Stomach (tissue), 8 donors: ENCODE measurements at regions not wholly inside any gene's neighbourhood (a gene's known extent, or its start where the extent isn't known, plus 50 kb on each side); places are given as distances from the start of the nearest gene placed in this dataset.

ENCODE experiments used
- DNase-seq, 2 donors: peaks; one replicate each; pipeline versions ENCODE4 v3.0.0 to v3.0.0-alpha.2; 2013 to 2019
- H3K27ac ChIP-seq, 5 donors: fragments of 200-600 bp in 4 of 5; sonication (generic) in 4 of 5; one replicate each; pipeline ENCODE4 v1.5.1; 2013 to 2019; ENCODE audit warnings: mild to moderate bottlenecking in 1 of 5, moderate library complexity in 1 of 5
- H3K27me3 ChIP-seq, 3 donors: fragments of 200-600 bp; sonication (generic); one replicate each; pipeline ENCODE4 v1.5.1; 2017 to 2019; ENCODE audit warnings: mixed run types in 1 of 3
- H3K36me3 ChIP-seq, 4 donors: fragments of 200-600 bp; sonication (generic); 1 replicate in 3 of 4; 2 replicates in 1 of 4; pipeline ENCODE4 v1.5.1; 2016 to 2019
- H3K4me1 ChIP-seq, 4 donors: fragments of 200-600 bp; sonication (generic); one replicate each; pipeline ENCODE4 v1.5.1; 2016 to 2019
- H3K4me3 ChIP-seq, 4 donors: fragments of 200-600 bp; sonication (generic) in 3 of 4; one replicate each; pipeline ENCODE4 v1.5.1; 2016 to 2019; ENCODE audit warnings: mild to moderate bottlenecking in 1 of 4
- H3K9me3 ChIP-seq, 4 donors: fragments of 200-600 bp; sonication (generic); one replicate each; pipeline ENCODE4 v1.5.1; 2016 to 2019
- EP300 ChIP-seq: sonication (generic); formaldehyde crosslinking; IDR thresholded peaks from one replicate; pipeline ENCODE4 v1.6.1; 2017; ENCODE audit warnings: antibody characterized with exemption
- POLR2A ChIP-seq, 4 donors: fragments of 450-650 bp; IDR thresholded peaks; one replicate each; pipeline ENCODE4 v1.6.1; 2016; ENCODE audit warnings: antibody characterized with exemption in 4 of 4, control low read depth in 2 of 4, mild to moderate bottlenecking in 1 of 4, moderate library complexity in 1 of 4
- POLR2AphosphoS5 ChIP-seq, 3 donors: sonication (generic); formaldehyde crosslinking; IDR thresholded peaks; one replicate each; pipeline ENCODE4 v1.6.1; 2016; ENCODE audit warnings: antibody characterized with exemption in 3 of 3
- WGBS, 5 donors: extraction: QIAGEN DNeasy Blood & Tissue Kit in 3 of 5; methylation state at CpG; one replicate each; pipeline versions ENCODE4 v1.1.5 to v1.1.7; 2013 to 2018; 5-methylcytosine and 5-hydroxymethylcytosine counted together
- intact Hi-C: fragments of 100-400 bp; cut with DNase I; formaldehyde crosslinking; loops from one replicate; pipeline ENCODE4 v1.15.1; 2023; ENCODE audit warnings: low total_unique reads
- TF ChIP-seq, protein P1 (sequence below), 7 experiments: fragments of 450-650 bp in 4 of 7; fragments of 200-600 bp in 3 of 7; sonication (generic) in 3 of 7; IDR thresholded peaks; one replicate each; pipeline ENCODE4 v1.5.1; 2016 to 2019; ENCODE audit warnings: antibody characterized with exemption in 7 of 7, control low read depth in 2 of 7, mild to moderate bottlenecking in 1 of 7
- donor health status: healthy with polysubstance abuse.
- donor health status: Bipolar disorder and iron deficiency.
- donor health status: healthy.

DNA sequence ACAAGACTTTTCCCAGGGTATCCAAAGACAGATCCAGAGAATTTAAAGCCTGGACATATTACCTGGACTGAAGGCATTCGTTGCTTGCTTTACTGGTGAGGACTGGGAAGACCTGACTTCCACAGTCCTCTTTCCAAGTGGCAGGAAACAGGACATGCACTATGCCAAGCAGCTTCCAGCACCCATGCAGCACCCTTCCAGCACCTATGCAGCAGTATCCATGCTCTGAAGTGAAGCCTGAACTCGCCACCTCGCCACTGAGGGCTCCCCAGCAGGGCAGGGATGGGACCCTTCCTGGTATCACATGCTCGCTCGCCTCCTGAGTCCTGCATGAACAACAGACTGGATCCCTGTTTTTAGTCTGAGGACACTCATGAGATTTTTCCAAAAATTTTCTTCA, 189.9 kb upstream of the KLF14 start:
- Histone ChIP-seq H3K27ac (peak overlapping the region in 3 of 5 donors; percentile 20 to 93 (median 82)), H3K9me3 (no peaks in the 10 kb centered on the region), H3K4me1 (peaks cover 32 to 92% (median 69%) of the 10 kb centered on the region in 4 donors), H3K27me3 (no peaks in the 10 kb centered on the region), H3K4me3 (no peak overlapping the region), H3K36me3 (peaks cover 0 to 16% (median 6%) of the 10 kb centered on the region in 4 donors)
- intact Hi-C loops, result no loop called here
- TF ChIP-seq POLR2AphosphoS5 (IDR thresholded peaks at IDR 0.05) (no peak), POLR2A (IDR thresholded peaks at IDR 0.05) (no peak), EP300 (no peak)
- TF ChIP-seq, protein P1, sequence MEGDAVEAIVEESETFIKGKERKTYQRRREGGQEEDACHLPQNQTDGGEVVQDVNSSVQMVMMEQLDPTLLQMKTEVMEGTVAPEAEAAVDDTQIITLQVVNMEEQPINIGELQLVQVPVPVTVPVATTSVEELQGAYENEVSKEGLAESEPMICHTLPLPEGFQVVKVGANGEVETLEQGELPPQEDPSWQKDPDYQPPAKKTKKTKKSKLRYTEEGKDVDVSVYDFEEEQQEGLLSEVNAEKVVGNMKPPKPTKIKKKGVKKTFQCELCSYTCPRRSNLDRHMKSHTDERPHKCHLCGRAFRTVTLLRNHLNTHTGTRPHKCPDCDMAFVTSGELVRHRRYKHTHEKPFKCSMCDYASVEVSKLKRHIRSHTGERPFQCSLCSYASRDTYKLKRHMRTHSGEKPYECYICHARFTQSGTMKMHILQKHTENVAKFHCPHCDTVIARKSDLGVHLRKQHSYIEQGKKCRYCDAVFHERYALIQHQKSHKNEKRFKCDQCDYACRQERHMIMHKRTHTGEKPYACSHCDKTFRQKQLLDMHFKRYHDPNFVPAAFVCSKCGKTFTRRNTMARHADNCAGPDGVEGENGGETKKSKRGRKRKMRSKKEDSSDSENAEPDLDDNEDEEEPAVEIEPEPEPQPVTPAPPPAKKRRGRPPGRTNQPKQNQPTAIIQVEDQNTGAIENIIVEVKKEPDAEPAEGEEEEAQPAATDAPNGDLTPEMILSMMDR (IDR thresholded peaks at IDR 0.05), result no peak
- DNase-seq, result no peak
- 85 to 90% (median 89%) methylated on average over 5 of the region's 5 CpGs for WGBS, 5 donors

DNA sequence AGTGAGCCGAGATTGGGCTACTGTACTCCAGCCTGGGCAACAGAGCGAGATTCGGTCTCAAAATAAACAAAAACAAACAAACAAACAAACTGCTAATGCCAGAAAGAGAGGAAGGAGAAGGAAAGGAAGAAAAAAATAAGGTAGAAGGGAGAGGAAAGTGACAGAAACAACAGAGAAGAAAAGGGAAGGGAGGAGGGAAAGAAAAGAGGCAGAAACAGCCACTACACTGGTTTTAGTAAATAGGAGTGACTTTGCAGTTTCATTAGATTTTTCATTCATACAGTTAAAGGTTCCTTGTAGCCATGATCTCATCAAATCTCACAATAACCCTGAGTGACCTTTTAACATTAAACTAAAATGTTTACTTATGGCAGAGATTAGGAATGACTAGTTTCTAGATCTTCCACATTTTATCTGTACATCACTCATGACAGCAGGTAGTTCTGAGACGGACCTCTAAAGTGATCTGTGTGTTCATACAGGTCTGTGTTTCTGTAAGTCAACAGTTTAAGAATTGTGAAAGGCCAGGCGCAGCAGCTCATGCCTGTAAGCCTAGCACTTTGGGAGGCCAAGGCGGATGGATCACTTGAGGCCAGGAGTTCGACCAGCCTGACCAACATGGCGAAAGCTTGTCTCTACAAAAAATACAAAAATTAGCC, 191.3 kb upstream of the KLF14 start:
- TF ChIP-seq POLR2AphosphoS5 (IDR thresholded peaks at IDR 0.05), result peak in 1 of 3 donors; percentile 5
- TF ChIP-seq, protein P1 (IDR thresholded peaks at IDR 0.05), result no peak
- peak overlapping the region; percentile 23 to 82 (median 72) for H3K27ac ChIP-seq
- no peaks in the 10 kb centered on the region for H3K27me3 ChIP-seq
- intact Hi-C loops, result no loop called here
- WGBS, 5 donors, result 63 to 80% (median 71%) methylated on average over 8 of the region's 8 CpGs
- no peak overlapping the region for H3K4me3 ChIP-seq
- H3K36me3 ChIP-seq, result peaks cover 0 to 16% (median 6%) of the 10 kb centered on the region in 4 donors
- H3K4me1 ChIP-seq, result peaks cover 30 to 94% (median 68%) of the 10 kb centered on the region in 4 donors
- H3K9me3 ChIP-seq, result no peaks in the 10 kb centered on the region
- no peak for DNase-seq

DNA sequence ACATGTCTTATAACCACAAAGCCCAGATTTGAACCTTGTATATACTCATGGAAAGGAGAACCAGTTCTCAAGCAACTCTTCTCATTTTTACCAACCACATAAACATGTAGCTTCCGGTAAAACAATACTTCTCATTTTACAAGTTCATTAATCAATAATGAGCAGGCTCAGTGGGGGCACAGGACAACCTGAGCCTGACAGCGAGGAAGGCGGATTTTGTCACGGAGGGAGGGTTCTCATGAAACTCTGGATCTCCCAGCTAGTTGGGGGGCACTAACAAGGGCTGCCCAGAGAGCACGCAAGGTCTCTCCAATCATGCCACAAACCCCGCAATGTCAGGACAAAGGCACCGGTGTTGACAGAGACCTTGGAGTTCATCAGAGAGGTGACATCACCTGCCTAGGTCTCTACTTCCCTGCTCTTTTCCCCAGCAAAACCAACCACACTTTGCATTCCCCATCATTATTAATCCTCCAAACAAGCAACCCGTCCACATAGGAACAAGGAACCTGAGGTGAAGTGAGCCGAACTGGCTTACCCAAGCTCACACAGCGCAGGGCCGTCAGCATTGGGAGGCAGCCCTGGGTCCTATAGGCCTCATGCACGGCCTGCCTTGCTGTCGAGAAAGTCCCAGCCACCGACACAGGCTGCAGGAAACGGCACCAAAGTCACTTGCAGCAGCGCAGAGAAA, 192.1 kb upstream of the KLF14 start:
- H3K4me3 ChIP-seq, result no peak overlapping the region
- TF ChIP-seq POLR2A (IDR thresholded peaks at IDR 0.05) (no peak), EP300 (no peak), POLR2AphosphoS5 (IDR thresholded peaks at IDR 0.05) (no peak)
- TF ChIP-seq, protein P1 (IDR thresholded peaks at IDR 0.05), result no peak
- peaks cover 30 to 93% (median 68%) of the 10 kb centered on the region in 4 donors for H3K4me1 ChIP-seq
- DNase-seq, result no peak
- no peaks in the 10 kb centered on the region for H3K9me3 ChIP-seq
- 78 to 86% (median 82%) methylated on average over 16 of the region's 16 CpGs for WGBS, 5 donors
- H3K27ac ChIP-seq, result peak overlapping the region; percentile 24 to 76 (median 69)
- H3K27me3 ChIP-seq, result no peaks in the 10 kb centered on the region
- H3K36me3 ChIP-seq, result peaks cover 0 to 11% (median 5%) of the 10 kb centered on the region in 4 donors
- intact Hi-C loops, result no loop called here

DNA sequence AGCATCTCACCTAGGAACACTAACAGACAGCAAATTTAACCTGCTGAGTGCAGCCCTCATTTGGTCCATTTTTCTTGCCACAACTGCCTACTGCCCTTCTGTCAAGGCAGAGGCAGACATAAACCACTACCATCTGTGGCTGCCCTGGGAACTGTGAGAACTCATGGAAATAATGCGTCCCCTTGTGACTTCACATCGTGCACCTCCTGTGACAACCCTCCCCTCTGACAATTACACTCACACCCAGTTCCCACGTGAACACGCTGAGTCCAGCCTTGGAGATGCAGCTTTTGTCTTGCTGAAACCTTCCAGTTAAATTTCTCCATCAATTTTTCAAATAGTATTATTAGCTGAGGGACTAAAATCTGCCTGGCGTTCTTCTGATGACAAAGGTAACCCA, 193.1 kb upstream of the KLF14 start:
- no peak for TF ChIP-seq POLR2A (IDR thresholded peaks at IDR 0.05)
- TF ChIP-seq, protein P1 (IDR thresholded peaks at IDR 0.05), result no peak
- TF ChIP-seq POLR2AphosphoS5 (IDR thresholded peaks at IDR 0.05), result no peak
- TF ChIP-seq EP300, result no peak
- no peak for DNase-seq
- intact Hi-C loops, result no loop called here
- Histone ChIP-seq H3K27me3 (no peaks in the 10 kb centered on the region), H3K36me3 (peaks cover 0 to 11% (median 2%) of the 10 kb centered on the region in 4 donors), H3K27ac (peak overlapping the region in 2 of 5 donors; percentile 72 to 76), H3K4me3 (no peak overlapping the region), H3K9me3 (no peaks in the 10 kb centered on the region), H3K4me1 (peaks cover 22 to 85% (median 63%) of the 10 kb centered on the region in 4 donors)
- 81 to 92% (median 88%) methylated on average over 5 of the region's 5 CpGs for WGBS, 5 donors
